Stimulated activated CD8-positive, alpha-beta memory T cell treated with anti-CD3 and anti-CD28 coated beads, Interleukin-4, amount 100 ng/mL, for 48 hours (primary cell): ENCODE measurements at regions not wholly inside any gene's neighbourhood (a gene's known extent, or its start where the extent isn't known, plus 50 kb on each side); places are given as distances from the start of the nearest gene placed in this dataset.

ENCODE experiments used
- DNase-seq: peaks from one replicate; pipeline ENCODE4 v3.0.0-alpha.2; 2020

GRCh38 chr2:122856696-122857095 is 1101.2 kb downstream of the TSN start:
- no peak for DNase-seq

- no peak for DNase-seq
Measured at GRCh38 chr2:122858075-122858702, 1102.7 kb downstream of the TSN start.

- no peak for DNase-seq
Measured at GRCh38 chr2:122858813-122859212, 1103.4 kb downstream of the TSN start.

GRCh38 chr2:122859260-122859659 is 1103.8 kb downstream of the TSN start:
- DNase-seq, result no peak

- DNase-seq, result no peak
Measured at GRCh38 chr2:122863532-122863931, 1108.1 kb downstream of the TSN start.

GRCh38 chr2:122864728-122865127 is 1109.3 kb downstream of the TSN start:
- no peak for DNase-seq

GRCh38 chr2:122866095-122866494 is 1110.6 kb downstream of the TSN start:
- DNase-seq, result no peak

GRCh38 chr2:122867941-122868340 is 1112.5 kb downstream of the TSN start:
- DNase-seq, result no peak

- no peak for DNase-seq
Measured at GRCh38 chr2:122868646-122869275, 1113.3 kb downstream of the TSN start.

GRCh38 chr2:122873951-122874350 is 1118.5 kb downstream of the TSN start:
- DNase-seq, result no peak

- no peak for DNase-seq
Measured at GRCh38 chr2:122875091-122875865, 1119.8 kb downstream of the TSN start.

- no peak for DNase-seq
Measured at GRCh38 chr2:122883849-122884248, 1128.4 kb downstream of the TSN start.

- no peak for DNase-seq
Measured at GRCh38 chr2:122884889-122885288, 1129.4 kb downstream of the TSN start.

- DNase-seq, result no peak
Measured at GRCh38 chr2:122885436-122885835, 1130.0 kb downstream of the TSN start.

GRCh38 chr2:122886479-122887145 is 1131.2 kb downstream of the TSN start:
- DNase-seq, result no peak

- no peak for DNase-seq
Measured at GRCh38 chr2:122899614-122900013, 1125.5 kb upstream of the CNTNAP5 start.

- no peak for DNase-seq
Measured at GRCh38 chr2:122905431-122905830, 1119.7 kb upstream of the CNTNAP5 start.

- no peak for DNase-seq
Measured at GRCh38 chr2:122908159-122908558, 1116.9 kb upstream of the CNTNAP5 start.

GRCh38 chr2:122927197-122927596 is 1097.9 kb upstream of the CNTNAP5 start:
- no peak for DNase-seq

GRCh38 chr2:122927710-122928557 is 1097.2 kb upstream of the CNTNAP5 start:
- DNase-seq, result no peak

GRCh38 chr2:122929347-122929746 is 1095.7 kb upstream of the CNTNAP5 start:
- no peak for DNase-seq

GRCh38 chr2:122935506-122935905 is 1089.6 kb upstream of the CNTNAP5 start:
- DNase-seq, result no peak

GRCh38 chr2:122939796-122940195 is 1085.3 kb upstream of the CNTNAP5 start:
- DNase-seq, result no peak
